Dermis microvascular lymphatic vessel endothelial cell (primary cell): ENCODE measurements at regions not wholly inside any gene's neighbourhood (a gene's known extent, or its start where the extent isn't known, plus 50 kb on each side); places are given as distances from the start of the nearest gene placed in this dataset.
A peak's percentile ranks its signal among the peaks of the same experiment; 100 is the strongest.

Source experiments
- DNase-seq, 2 donors: peaks; one replicate each; pipeline versions ENCODE4 v3.0.0 to v3.0.0-alpha.2; 2010; ENCODE audit warnings: low read depth in 2 of 2

GRCh38 chr6:105816847-105817246 is 269.3 kb upstream of the PRDM1 start:
- no peak for DNase-seq

DNA sequence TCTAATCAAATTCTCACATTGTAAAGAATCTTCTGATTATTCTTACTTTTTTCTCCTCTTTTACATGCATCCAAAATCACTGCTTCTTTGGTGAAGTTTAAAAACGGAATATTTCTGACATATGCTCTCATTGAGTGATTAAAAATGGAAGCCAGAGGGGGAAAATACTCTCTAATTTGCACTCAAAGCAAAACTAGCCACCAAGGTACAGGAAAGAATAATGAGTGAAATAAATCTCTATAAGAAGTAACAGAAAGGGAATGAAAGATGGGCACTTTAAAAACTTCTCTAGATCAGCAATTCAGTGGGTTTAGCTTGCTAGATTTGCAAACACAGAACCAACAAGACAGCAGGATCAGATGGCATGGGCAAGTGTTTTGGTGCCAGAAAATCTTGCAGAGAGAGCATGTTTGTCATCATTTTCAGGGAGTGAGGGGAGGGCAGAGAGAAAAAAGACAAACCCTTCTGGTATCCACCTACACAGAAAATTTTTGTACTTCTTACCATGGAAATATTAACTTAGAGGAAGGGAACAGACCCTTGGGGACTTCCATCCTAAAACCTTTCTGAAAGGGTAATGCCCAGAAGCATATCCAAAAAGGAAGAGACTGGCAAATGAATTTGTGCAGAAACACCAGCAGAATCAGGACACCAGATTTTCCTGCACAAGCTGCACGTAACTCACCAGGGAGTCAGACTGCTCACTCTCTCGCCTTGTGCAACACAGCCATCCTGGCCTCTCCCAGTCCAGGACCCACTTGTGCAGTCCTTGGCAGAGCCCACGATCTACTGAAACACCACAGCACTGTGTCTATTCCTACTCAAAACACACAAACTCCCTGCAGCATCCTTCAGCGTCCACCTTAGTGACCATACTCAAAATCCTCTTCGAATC is 270.2 kb upstream of the PRDM1 start:
- DNase-seq: no peak

DNA sequence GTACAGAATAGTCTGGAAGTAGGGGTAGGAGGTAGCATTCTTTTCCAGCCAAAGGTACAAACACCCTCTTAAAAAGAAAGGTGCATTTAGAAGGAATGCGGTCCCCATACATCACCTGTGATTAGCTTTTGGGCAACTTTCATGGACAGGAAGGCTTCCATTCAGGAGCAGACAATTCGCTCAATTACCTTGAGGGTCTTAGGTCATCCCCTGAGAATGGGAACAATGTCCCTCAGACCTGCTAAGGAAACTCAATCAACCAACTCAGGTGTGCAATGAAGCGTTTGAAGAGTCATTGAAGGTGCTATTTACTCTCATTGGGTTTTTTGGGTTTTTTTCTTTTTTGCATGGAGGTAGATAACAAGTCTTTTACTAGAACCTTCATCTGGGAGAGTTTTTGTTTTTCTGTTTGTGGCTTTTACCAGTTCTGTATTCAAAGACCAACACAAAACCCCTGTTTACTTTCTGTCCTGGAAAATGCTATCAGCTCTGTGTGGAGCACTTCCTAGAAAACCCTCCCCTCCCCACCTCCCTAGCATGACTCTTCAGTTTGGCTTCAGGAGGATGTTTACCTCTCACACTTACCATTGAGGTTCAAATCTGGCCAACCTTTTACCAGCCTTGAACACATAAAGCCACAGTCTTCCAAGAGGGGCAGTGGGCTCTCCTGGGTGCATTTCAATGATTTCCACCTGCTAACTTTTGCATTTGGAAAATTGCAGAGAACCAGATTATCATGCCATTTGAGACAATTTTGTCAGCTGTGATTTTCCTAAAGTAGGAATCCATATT is 271.2 kb upstream of the PRDM1 start:
- DNase-seq: no peak

DNA sequence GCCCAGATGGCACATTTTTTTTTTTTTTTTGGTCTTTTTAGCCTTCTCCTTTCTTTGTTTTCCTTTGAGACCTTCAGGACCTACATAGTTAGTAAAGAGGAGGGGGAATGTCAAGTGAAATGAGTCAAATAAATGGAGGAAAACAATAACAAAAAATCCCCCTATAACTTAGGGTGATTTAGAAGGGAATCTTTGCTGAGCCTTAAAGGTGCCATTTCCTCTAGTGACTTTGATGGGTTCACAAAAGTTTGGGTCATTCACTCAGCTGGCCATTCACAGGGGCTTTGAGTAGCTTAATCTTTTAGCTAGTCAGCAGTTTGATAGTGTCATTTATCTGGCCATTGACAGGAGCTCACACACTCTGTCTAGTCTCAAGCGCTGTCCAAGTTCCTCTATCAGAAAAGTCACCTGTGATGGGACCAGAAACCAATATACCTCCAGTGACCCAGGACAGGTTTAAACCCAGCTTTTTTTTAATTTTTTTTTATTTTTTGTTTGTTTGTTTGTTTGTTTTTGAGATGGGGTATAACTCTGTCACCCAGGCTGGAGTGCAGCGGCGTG is 275.1 kb upstream of the PRDM1 start:
- no peak for DNase-seq

DNA sequence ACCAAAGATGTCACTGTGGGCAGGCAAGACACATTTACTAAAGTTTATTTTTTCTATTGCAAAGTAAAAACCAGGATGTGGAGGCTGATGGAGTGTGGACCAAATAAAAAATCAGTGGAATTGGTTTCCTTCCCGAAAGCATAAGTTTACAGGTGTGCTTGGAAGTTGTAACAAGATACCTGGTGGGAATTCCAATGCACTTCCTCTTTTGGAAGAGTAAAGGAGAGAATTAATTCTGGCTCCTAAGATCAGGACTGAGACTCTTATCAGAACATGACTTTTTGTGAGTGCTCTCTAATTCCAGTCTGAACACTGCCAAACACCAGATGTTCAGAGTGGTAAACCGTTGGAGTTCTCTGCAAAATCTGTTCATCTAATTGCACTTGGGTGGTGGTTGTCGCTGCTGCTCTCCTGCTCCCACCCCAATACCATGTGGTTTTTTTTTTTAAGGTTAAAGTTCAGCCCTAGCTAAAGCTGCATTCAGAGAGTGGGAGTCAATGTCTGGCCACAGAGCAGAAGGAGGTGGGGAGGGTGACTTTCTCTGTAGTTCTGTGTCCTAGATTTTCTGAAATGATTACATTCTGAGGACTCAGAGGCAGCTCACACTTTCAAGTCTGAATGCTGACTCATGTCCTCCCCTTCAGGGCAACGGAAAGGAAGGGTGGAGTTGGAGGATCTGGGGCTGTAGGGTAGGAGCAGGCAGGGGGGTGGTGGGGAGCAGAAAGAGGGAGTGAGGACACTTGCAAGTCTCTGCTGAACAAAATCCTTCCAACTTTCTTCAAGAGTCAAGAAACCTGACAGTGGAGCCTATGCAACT is 275.8 kb upstream of the PRDM1 start:
- DNase-seq: peak in 1 of 2 donors; percentile 37

DNA sequence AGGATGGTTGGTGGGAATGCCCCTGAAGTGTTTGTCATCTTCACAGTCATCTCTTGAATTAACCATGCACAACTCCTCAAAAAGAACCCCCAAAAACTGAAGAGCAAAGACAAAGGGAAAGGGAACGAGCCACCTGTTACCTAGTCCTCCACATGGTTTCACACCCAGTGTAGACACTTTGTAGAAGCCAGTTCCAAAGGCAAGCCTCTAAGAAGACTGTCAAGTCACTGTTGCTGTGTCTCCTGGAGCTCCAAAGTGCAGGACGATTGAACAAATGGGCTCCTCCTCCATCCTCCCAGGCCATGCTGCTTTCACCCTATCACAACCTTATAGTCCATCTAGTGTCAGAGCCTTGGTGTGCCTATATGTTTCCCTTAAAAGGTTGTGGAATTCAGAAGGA is 277.6 kb upstream of the PRDM1 start:
- no peak for DNase-seq

GRCh38 chr6:105807905-105808304 is 278.2 kb upstream of the PRDM1 start:
- no peak for DNase-seq

- no peak for DNase-seq
These were observed 279.6 kb upstream of the PRDM1 start for GRCh38 chr6:105806486-105806920.

- peak in 1 of 2 donors; percentile 7 for DNase-seq
These were observed 280.6 kb upstream of the PRDM1 start for GRCh38 chr6:105805501-105806023.

- DNase-seq: no peak
These were observed 281.7 kb upstream of the PRDM1 start for GRCh38 chr6:105804424-105804823.

DNA sequence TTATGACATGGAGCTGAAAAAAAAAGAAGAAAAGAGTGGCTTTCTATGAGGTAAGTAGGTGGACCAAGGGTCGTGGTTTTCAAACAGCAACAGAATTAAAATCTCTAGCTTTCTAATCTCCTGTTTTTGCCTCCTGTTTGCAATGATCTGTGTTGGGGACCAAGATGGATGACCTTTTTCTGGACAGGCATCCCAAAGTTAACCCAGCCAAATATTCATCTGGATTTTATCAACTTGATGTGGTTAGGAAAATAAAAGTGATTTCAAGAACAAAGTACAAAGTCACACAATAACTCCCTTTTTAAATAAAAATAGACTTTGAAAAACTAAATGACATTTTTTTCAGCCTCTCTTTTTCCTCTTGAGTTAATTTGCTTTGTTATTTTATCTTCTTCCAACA is 282.1 kb upstream of the PRDM1 start:
- no peak for DNase-seq

DNA sequence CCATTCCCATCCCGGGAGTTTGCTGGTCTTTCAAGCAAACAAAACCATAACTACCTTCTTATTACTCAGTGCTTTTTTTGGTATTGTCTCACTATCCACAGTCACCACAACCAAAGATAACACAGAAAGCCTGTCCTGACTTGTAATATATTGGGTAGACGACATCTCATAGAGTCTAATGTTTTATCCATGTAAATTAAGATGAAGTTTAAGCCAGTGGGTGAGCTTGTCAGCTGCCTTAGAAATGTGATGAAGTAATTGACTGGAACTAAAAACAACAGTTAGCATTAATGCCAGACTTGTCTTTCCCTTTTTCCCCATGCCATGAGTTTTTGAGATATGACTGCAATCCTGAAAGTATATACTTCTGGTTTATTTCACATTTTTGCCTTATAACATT is 282.7 kb upstream of the PRDM1 start:
- no peak for DNase-seq

GRCh38 chr6:105802703-105803102 is 283.4 kb upstream of the PRDM1 start:
- DNase-seq: no peak

- DNase-seq: no peak
These were observed 285.3 kb upstream of the PRDM1 start for GRCh38 chr6:105800871-105801270.

- no peak for DNase-seq
These were observed 285.7 kb upstream of the PRDM1 start for GRCh38 chr6:105800398-105800797.

DNA sequence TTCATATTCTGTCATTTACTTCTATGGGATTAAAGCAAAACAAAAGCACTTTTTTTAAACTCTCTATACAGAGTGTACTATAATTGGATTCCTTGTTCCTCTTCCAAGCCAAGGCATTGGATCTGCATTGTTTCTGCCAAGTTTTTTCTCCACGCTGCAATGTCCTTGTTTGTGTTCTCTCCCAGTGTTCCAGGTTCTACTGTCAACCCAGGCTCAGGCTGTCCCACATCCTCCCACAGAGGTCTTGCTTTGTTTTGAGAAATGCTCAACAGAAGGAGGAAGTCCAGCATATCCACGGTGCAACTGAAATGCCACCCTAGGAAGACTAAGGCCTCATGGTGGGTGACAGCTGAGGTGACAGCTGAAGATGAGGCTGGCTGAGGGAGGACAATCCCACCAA is 287.1 kb upstream of the PRDM1 start:
- no peak for DNase-seq

DNA sequence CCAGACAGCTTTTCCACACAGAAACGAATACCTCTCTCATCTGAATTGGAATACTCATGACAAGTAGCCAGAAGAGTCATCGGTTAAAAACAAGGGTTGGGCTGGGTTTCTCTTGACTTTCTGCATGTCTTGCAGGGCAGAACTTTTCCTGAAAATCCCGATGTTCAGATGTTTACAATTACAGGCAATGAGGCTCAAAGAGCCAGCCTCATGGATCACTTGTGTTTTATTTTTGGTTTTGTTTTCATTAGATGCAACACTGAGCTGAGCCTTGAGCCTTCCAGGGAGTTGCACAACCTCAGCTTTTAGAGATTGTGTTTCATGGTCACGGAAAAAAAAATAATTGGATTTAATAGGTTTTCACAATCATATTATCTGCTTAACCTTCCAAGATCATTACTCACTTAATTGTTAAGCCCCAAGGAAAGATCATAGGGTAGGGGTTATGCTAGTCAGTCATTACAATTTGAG is 288.1 kb upstream of the PRDM1 start:
- no peak for DNase-seq

DNA sequence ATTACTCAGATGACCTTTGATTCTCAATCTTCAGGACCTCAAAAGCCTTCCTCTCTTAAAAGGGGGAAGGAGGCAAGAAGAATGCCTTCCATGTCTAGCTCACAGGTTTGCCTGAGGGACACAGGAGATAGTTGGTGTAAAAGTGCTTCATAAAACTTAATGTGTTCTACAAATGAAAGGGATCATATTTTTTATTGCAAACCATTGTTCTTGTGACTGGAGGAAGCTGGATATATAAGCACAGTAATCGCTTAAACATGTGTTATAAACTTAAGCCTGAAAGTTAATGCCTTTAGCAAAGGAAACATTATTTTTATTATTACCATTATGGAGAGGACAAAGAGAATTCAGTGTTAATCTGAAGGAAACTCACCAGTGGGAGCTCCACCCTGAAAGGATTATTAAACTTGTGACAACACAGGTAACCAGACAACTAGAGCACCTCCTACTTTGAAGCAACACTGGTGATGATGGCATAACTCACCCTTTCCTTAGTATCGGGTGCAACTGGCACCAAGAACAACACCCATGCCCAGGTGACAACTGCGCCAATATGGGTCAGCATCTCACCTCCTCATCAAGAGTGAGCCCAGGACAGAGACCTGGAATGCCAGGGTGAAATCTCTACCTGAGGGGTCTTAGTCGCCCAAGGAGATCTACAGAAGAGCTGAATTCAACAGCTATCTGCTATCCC is 288.7 kb upstream of the PRDM1 start:
- no peak for DNase-seq

- no peak for DNase-seq
These were observed 290.1 kb upstream of the PRDM1 start for GRCh38 chr6:105795913-105796517.

GRCh38 chr6:105795366-105795765 is 290.8 kb upstream of the PRDM1 start:
- no peak for DNase-seq
